ENCODE measurements at regions not wholly inside any gene's neighbourhood (a gene's known extent, or its start where the extent isn't known, plus 50 kb on each side); places are given as distances from the start of the nearest gene placed in this dataset.

GRCh38 chr1:68788762-68789161 is 291.9 kb upstream of the DEPDC1 start:
- TF ChIP-seq POLR2AphosphoS5 (IDR thresholded peaks at IDR 0.05) (no peak), CTCF (IDR thresholded peaks at IDR 0.05; ENCODE audit: poor library complexity, severe bottlenecking) (no peak), SMC3 (conservative IDR thresholded peaks at IDR 0.05; ENCODE audit: poor library complexity) (no peak), EP300 (conservative IDR thresholded peaks at IDR 0.05; ENCODE audit: poor library complexity, severe bottlenecking) (no peak), TAF1 (IDR thresholded peaks at IDR 0.05; ENCODE audit: low read depth) (no peak), EZH2 (IDR thresholded peaks at IDR 0.05; ENCODE audit: borderline replicate concordance, insufficient read depth, low read length, poor library complexity, severe bottlenecking) (no peak)
- TF ChIP-seq, protein P1, sequence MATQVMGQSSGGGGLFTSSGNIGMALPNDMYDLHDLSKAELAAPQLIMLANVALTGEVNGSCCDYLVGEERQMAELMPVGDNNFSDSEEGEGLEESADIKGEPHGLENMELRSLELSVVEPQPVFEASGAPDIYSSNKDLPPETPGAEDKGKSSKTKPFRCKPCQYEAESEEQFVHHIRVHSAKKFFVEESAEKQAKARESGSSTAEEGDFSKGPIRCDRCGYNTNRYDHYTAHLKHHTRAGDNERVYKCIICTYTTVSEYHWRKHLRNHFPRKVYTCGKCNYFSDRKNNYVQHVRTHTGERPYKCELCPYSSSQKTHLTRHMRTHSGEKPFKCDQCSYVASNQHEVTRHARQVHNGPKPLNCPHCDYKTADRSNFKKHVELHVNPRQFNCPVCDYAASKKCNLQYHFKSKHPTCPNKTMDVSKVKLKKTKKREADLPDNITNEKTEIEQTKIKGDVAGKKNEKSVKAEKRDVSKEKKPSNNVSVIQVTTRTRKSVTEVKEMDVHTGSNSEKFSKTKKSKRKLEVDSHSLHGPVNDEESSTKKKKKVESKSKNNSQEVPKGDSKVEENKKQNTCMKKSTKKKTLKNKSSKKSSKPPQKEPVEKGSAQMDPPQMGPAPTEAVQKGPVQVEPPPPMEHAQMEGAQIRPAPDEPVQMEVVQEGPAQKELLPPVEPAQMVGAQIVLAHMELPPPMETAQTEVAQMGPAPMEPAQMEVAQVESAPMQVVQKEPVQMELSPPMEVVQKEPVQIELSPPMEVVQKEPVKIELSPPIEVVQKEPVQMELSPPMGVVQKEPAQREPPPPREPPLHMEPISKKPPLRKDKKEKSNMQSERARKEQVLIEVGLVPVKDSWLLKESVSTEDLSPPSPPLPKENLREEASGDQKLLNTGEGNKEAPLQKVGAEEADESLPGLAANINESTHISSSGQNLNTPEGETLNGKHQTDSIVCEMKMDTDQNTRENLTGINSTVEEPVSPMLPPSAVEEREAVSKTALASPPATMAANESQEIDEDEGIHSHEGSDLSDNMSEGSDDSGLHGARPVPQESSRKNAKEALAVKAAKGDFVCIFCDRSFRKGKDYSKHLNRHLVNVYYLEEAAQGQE (IDR thresholded peaks at IDR 0.05; ENCODE audit: borderline replicate concordance) = no peak
